22Rv1 (cell line): ENCODE measurements at regions not wholly inside any gene's neighbourhood (a gene's known extent, or its start where the extent isn't known, plus 50 kb on each side); places are given as distances from the start of the nearest gene placed in this dataset.

Source experiments
- CTCF ChIP-seq: fragments of 450-650 bp; IDR thresholded peaks from 2 replicates; pipeline ENCODE4 v1.5.1; 2017; ENCODE audit warnings: mild to moderate bottlenecking
- ZFX ChIP-seq: fragments of 450-650 bp; IDR thresholded peaks from 2 replicates; pipeline ENCODE4 v1.6.1; 2017; ENCODE audit warnings: antibody characterized with exemption, borderline replicate concordance

- TF ChIP-seq CTCF, result no peak
- no peak for TF ChIP-seq ZFX
These were observed 372.5 kb downstream of the IL20RB start for GRCh38 chr3:137330246-137330645.
